Esophagus squamous epithelium (tissue), 5 donors: ENCODE measurements at regions not wholly inside any gene's neighbourhood (a gene's known extent, or its start where the extent isn't known, plus 50 kb on each side); places are given as distances from the start of the nearest gene placed in this dataset.

Experiments
- DNase-seq: peaks from one replicate; lab custom pipeline; 2025; lab: John Stamatoyannopoulos, UW
- H3K27ac ChIP-seq, 4 donors: fragments of 200-600 bp; sonication (generic); one replicate each; pipeline ENCODE4 v1.5.1; 2016 to 2019; ENCODE audit warnings: mild to moderate bottlenecking in 1 of 4
- H3K27me3 ChIP-seq, 4 donors: fragments of 200-600 bp; sonication (generic); 1 replicate in 3 of 4; 2 replicates in 1 of 4; pipeline versions ENCODE4 v1.5.1 to v1.6.0; 2017 to 2021; ENCODE audit warnings: antibody characterized with exemption in 1 of 4
- H3K36me3 ChIP-seq, 3 donors: fragments of 200-600 bp; sonication (generic); one replicate each; pipeline ENCODE4 v1.5.1; 2016 to 2019
- H3K4me1 ChIP-seq, 3 donors: fragments of 200-600 bp; sonication (generic); one replicate each; pipeline ENCODE4 v1.5.1; 2017 to 2019
- H3K4me3 ChIP-seq, 4 donors: fragments of 200-600 bp; sonication (generic); 1 replicate in 3 of 4; 2 replicates in 1 of 4; pipeline ENCODE4 v1.5.1; 2016 to 2019; ENCODE audit warnings: mild to moderate bottlenecking in 2 of 4, moderate library complexity in 1 of 4
- H3K9me3 ChIP-seq, 3 donors: fragments of 200-600 bp; sonication (generic); one replicate each; pipeline ENCODE4 v1.5.1; 2016 to 2019
- POLR2A ChIP-seq, 4 donors: fragments of 450-650 bp; IDR thresholded peaks; one replicate each; pipeline ENCODE4 v1.6.1; 2017; ENCODE audit warnings: antibody characterized with exemption in 4 of 4, mild to moderate bottlenecking in 4 of 4, moderate library complexity in 3 of 4
- WGBS, 2 donors: methylation state at CpG; one replicate each; pipeline ENCODE4 v1.1.5; 2018; 5-methylcytosine and 5-hydroxymethylcytosine counted together
- intact Hi-C: fragments of 100-400 bp; cut with DNase I; formaldehyde crosslinking; loops from one replicate; pipeline ENCODE4 v1.15.0; 2022
- TF ChIP-seq, protein P1 (sequence below), 6 experiments: fragments of 450-650 bp in 4 of 6; fragments of 200-600 bp in 2 of 6; sonication (generic) in 2 of 6; IDR thresholded peaks; one replicate each; pipeline ENCODE4 v1.5.1; 2016 to 2019; ENCODE audit warnings: antibody characterized with exemption in 6 of 6, mild to moderate bottlenecking in 4 of 6, moderate library complexity in 4 of 6
- donor health status: DM: yes; HTN: yes; CAD: no.

GRCh38 chr6:22432060-22432459 lies 135.2 kb upstream of the PRL start:
- no peak for DNase-seq
- 89 to 93% methylated on average over 2 of the region's 2 CpGs for WGBS, 2 donors
- Histone ChIP-seq H3K27me3 (no peaks in the 10 kb centered on the region), H3K27ac (no peak overlapping the region), H3K4me1 (peaks cover 0 to 19% (median 0%) of the 10 kb centered on the region in 3 donors), H3K36me3 (no peaks in the 10 kb centered on the region), H3K4me3 (no peak overlapping the region), H3K9me3 (no peaks in the 10 kb centered on the region)
- TF ChIP-seq POLR2A (IDR thresholded peaks at IDR 0.05): no peak
- TF ChIP-seq, protein P1, sequence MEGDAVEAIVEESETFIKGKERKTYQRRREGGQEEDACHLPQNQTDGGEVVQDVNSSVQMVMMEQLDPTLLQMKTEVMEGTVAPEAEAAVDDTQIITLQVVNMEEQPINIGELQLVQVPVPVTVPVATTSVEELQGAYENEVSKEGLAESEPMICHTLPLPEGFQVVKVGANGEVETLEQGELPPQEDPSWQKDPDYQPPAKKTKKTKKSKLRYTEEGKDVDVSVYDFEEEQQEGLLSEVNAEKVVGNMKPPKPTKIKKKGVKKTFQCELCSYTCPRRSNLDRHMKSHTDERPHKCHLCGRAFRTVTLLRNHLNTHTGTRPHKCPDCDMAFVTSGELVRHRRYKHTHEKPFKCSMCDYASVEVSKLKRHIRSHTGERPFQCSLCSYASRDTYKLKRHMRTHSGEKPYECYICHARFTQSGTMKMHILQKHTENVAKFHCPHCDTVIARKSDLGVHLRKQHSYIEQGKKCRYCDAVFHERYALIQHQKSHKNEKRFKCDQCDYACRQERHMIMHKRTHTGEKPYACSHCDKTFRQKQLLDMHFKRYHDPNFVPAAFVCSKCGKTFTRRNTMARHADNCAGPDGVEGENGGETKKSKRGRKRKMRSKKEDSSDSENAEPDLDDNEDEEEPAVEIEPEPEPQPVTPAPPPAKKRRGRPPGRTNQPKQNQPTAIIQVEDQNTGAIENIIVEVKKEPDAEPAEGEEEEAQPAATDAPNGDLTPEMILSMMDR (IDR thresholded peaks at IDR 0.05): no peak
- intact Hi-C loops: no loop called here

DNA sequence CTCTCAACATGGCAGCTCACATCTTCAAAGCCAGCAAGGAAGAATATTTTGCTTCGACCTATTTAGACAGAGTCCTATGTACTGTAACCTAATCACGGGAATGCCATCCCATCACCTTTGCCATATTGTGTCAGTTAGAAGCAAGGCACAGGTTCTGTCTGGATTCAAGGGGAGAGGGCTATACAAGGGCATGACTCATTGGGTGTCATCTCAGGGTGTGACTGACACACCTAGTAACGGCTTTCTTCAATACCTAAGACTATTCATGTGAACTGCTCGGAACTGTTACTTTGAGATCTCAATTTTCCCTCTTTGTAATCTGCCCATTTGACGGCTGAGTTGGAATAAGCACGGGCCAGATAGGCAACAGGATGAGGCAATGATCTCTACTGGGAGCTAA lies 135.6 kb upstream of the HDGFL1 start:
- Histone ChIP-seq H3K4me1 (peaks cover 0 to 19% (median 0%) of the 10 kb centered on the region in 3 donors), H3K27ac (no peak overlapping the region), H3K4me3 (no peak overlapping the region), H3K27me3 (no peaks in the 10 kb centered on the region), H3K9me3 (no peaks in the 10 kb centered on the region), H3K36me3 (no peaks in the 10 kb centered on the region)
- DNase-seq: no peak
- no peak for TF ChIP-seq POLR2A (IDR thresholded peaks at IDR 0.05)
- TF ChIP-seq, protein P1 (IDR thresholded peaks at IDR 0.05): no peak
- 59 to 79% methylated on average over 6 of the region's 6 CpGs for WGBS, 2 donors
- intact Hi-C loops: no loop called here

DNA sequence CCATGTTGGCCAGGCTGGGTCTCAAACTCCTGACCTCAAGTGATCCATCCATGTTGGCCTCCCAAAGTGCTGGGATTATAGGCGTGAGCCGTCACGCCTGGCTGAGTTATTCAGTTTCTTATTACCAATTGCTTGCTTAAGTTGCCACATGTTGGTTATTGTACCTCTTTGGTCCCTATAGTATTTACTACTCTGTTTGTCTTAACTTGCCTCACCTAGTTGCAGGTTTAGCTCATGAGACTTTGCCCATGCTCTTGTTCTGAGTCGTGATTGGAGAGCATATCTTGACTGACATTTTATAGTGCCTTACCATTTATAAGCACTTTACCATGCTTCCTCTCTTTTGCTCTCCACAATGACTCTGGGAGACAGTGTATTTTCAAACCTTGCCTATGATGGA lies 134.2 kb upstream of the HDGFL1 start:
- H3K9me3 ChIP-seq: no peaks in the 10 kb centered on the region
- 62 to 67% methylated on average over 4 of the region's 4 CpGs for WGBS, 2 donors
- DNase-seq: no peak

GRCh38 chr6:22436134-22436533 lies 133.2 kb upstream of the HDGFL1 start:
- DNase-seq: no peak
- WGBS, 2 donors: 31 to 40% methylated on average over 2 of the region's 2 CpGs
- Histone ChIP-seq H3K4me1 (peaks cover 0 to 19% (median 0%) of the 10 kb centered on the region in 3 donors), H3K9me3 (no peaks in the 10 kb centered on the region), H3K4me3 (no peak overlapping the region), H3K36me3 (no peaks in the 10 kb centered on the region), H3K27ac (no peak overlapping the region), H3K27me3 (no peaks in the 10 kb centered on the region)
- intact Hi-C loops: no loop called here
- no peak for TF ChIP-seq POLR2A (IDR thresholded peaks at IDR 0.05)
- TF ChIP-seq, protein P1 (IDR thresholded peaks at IDR 0.05): no peak

More for the DNA sequence above, 134.2 kb upstream of the HDGFL1 start:
- intact Hi-C loops: no loop called here
- Histone ChIP-seq H3K27ac (no peak overlapping the region), H3K4me3 (no peak overlapping the region), H3K4me1 (peaks cover 0 to 19% (median 0%) of the 10 kb centered on the region in 3 donors), H3K36me3 (no peaks in the 10 kb centered on the region), H3K27me3 (no peaks in the 10 kb centered on the region)
- TF ChIP-seq POLR2A (IDR thresholded peaks at IDR 0.05): no peak
- TF ChIP-seq, protein P1 (IDR thresholded peaks at IDR 0.05): no peak

DNA sequence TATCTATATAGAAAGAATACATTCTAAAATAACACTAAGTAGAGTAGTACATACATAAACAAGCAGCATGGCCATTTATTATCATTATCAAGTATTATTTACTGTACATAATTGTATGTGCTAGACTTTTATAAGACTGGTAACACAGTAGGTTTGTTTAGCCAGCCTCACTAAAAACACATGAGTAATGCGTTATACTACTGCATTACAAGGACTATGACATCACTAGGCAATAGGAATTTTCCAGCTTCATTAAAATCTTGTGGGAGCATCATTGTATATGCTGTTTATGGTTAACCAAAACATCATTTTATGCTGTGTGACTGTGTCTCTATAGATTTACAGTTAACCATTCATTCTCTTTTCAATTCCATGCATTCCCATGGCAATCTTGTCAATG lies 131.7 kb upstream of the HDGFL1 start:
- H3K27ac ChIP-seq: no peak overlapping the region
- no peaks in the 10 kb centered on the region for H3K36me3 ChIP-seq
- DNase-seq: no peak
- H3K4me3 ChIP-seq: no peak overlapping the region
- intact Hi-C loops: no loop called here
- H3K27me3 ChIP-seq: no peaks in the 10 kb centered on the region
- peaks cover 0 to 26% (median 0%) of the 10 kb centered on the region in 3 donors for H3K4me1 ChIP-seq
- 83 to 92% methylated on average over 1 of the region's 1 CpG for whole genome bisulfite sequencing, 2 donors
- H3K9me3 ChIP-seq: no peaks in the 10 kb centered on the region
- no peak for TF ChIP-seq POLR2A (IDR thresholded peaks at IDR 0.05)
- TF ChIP-seq, protein P1 (IDR thresholded peaks at IDR 0.05): no peak
